SK-N-SH (cell line): ENCODE measurements at regions not wholly inside any gene's neighbourhood (a gene's known extent, or its start where the extent isn't known, plus 50 kb on each side); places are given as distances from the start of the nearest gene placed in this dataset.
"Not testable (repeated sequence)": the region's sequence is repeated elsewhere in the genome, so short reads cannot be mapped to it uniquely, and the experiment has no call there.

Source experiments
- CTCF ChIA-PET: fragments of 300-600, 350-600 bp; formaldehyde crosslinking; extraction: SDS; loops from one replicate; lab custom pipeline; 2021; lab: Yijun Ruan, JAX
- POLR2A ChIA-PET: fragments of 350-600 bp; sonication (Branson Sonifier 250); formaldehyde crosslinking; extraction: SDS; loops from one replicate; lab custom pipeline; 2020; ENCODE audit warnings: antibody characterized with exemption, inconsistent platforms; lab: Yijun Ruan, JAX
- DNase-seq: peaks from one replicate; pipeline ENCODE4 v3.0.0; 2012
- H2AFZ ChIP-seq: fragments of 200-600 bp; sonication (generic); 2 replicates; pipeline ENCODE4 v1.8.1; 2016; ENCODE audit warnings: antibody characterized with exemption, mild to moderate bottlenecking, low read depth
- H3F3A ChIP-seq: fragments of 200-600 bp; sonication (generic); replicated peaks from 2 replicates; pipeline ENCODE3; 2016; ENCODE audit warnings: antibody characterized with exemption, mild to moderate bottlenecking; ENCODE audit not compliant: insufficient read depth
- H3K27ac ChIP-seq, 2 experiments: fragments of 200-500 bp in 1 of 2; fragments of 200-600 bp in 1 of 2; sonication (Bioruptor generic) in 1 of 2; sonication (generic), shearing (Covaris generic) in 1 of 2; 2 replicates each; pipeline versions ENCODE4 v1.5.1 to v1.6.1; 2014 to 2016; ENCODE audit warnings: low read depth in 2 of 2, inconsistent platforms in 1 of 2, low read length in 1 of 2, mild to moderate bottlenecking in 1 of 2, mixed read lengths in 1 of 2
- H3K27me3 ChIP-seq: fragments of 200-600 bp; sonication (generic), shearing (Covaris generic); 2 replicates; pipeline ENCODE4 v1.6.1; 2016; ENCODE audit warnings: mixed run types; ENCODE audit not compliant: insufficient read depth
- H3K36me3 ChIP-seq, 2 experiments: fragments of 200-500 bp in 1 of 2; fragments of 200-600 bp in 1 of 2; sonication (Bioruptor generic) in 1 of 2; sonication (generic) in 1 of 2; replicated peaks in 1 of 2; 2 replicates each; pipeline versions ENCODE3 to v1.5.1; 2014 to 2016; ENCODE audit warnings: low read length in 1 of 2, mild to moderate bottlenecking in 1 of 2; ENCODE audit not compliant: insufficient read depth in 2 of 2, control insufficient read depth in 1 of 2
- H3K4me1 ChIP-seq, 2 experiments: fragments of 200-500 bp in 1 of 2; fragments of 200-600 bp in 1 of 2; sonication (Bioruptor generic) in 1 of 2; sonication (generic), shearing (Covaris generic) in 1 of 2; 2 replicates each; pipeline versions ENCODE4 v1.5.1 to v1.6.1; 2014 to 2016; ENCODE audit warnings: low read depth in 1 of 2, low read length in 1 of 2, mixed run types in 1 of 2; ENCODE audit not compliant: insufficient read depth in 2 of 2, control insufficient read depth in 1 of 2
- H3K4me2 ChIP-seq: fragments of 200-600 bp; sonication (generic), shearing (Covaris generic); 2 replicates; pipeline ENCODE4 v1.6.1; 2017; ENCODE audit warnings: mixed run types
- H3K4me3 ChIP-seq, 2 experiments: fragments of 200-500 bp in 1 of 2; fragments of 200-600 bp in 1 of 2; sonication (Bioruptor generic) in 1 of 2; sonication (generic), shearing (Covaris generic) in 1 of 2; 2 replicates each; pipeline versions ENCODE4 v1.5.1 to v1.8.1; 2014 to 2016; ENCODE audit warnings: low read depth in 2 of 2, inconsistent platforms in 1 of 2, low read length in 1 of 2, mild to moderate bottlenecking in 1 of 2, mixed read lengths in 1 of 2, moderate library complexity in 1 of 2
- H3K79me2 ChIP-seq: fragments of 200-600 bp; sonication (generic); 2 replicates; pipeline ENCODE4 v1.8.1; 2017; ENCODE audit warnings: mild to moderate bottlenecking; ENCODE audit not compliant: insufficient read depth
- H3K9ac ChIP-seq: fragments of 200-600 bp; sonication (generic); 2 replicates; pipeline ENCODE4 v1.6.1; 2017; ENCODE audit warnings: mixed run types
- H3K9me2 ChIP-seq: fragments of 200-600 bp; sonication (generic); 2 replicates; pipeline ENCODE4 v1.6.1; 2017; ENCODE audit warnings: mixed run types
- H3K9me3 ChIP-seq: fragments of 200-600 bp; sonication (generic); 2 replicates; pipeline ENCODE4 v1.6.1; 2017; ENCODE audit warnings: mixed run types, mild to moderate bottlenecking, moderate library complexity
- H4K20me1 ChIP-seq: fragments of 200-600 bp; sonication (generic); 2 replicates; pipeline ENCODE4 v1.6.1; 2017; ENCODE audit warnings: mild to moderate bottlenecking, mixed run types; ENCODE audit not compliant: insufficient read depth
- CHD2 ChIP-seq: fragments of 150-350 bp; IDR thresholded peaks from 2 replicates; pipeline ENCODE4 v1.6.1; 2018; ENCODE audit warnings: low read length; ENCODE audit not compliant: partially characterized antibody
- ELF1 ChIP-seq: IDR thresholded peaks from 2 replicates; pipeline ENCODE4 v1.4.0; 2012
- EP300 ChIP-seq, 2 experiments: IDR thresholded peaks; 2 replicates each; pipeline versions ENCODE4 v1.4.0 to v1.6.1; 2012; ENCODE audit warnings: borderline replicate concordance in 1 of 2, low read depth in 1 of 2, low read length in 1 of 2
- FOSL2 ChIP-seq: IDR thresholded peaks from 2 replicates; pipeline ENCODE4 v1.4.0; 2012; ENCODE audit warnings: low read depth, mild to moderate bottlenecking, moderate library complexity, borderline replicate concordance
- FOXJ3 ChIP-seq: sonication (generic); formaldehyde crosslinking; IDR thresholded peaks from 2 replicates; pipeline ENCODE4 v1.5.1; 2020; ENCODE audit warnings: mild to moderate bottlenecking, missing genetic modification reagents
- GATA2 ChIP-seq: sonication (generic); formaldehyde crosslinking; IDR thresholded peaks from 2 replicates; pipeline ENCODE4 v1.5.0; 2020; ENCODE audit warnings: mild to moderate bottlenecking, missing genetic modification reagents
- NRF1 ChIP-seq: IDR thresholded peaks from 2 replicates; pipeline ENCODE4 v1.6.1; 2012; ENCODE audit warnings: low read depth, mild to moderate bottlenecking, low read length
- RAD21 ChIP-seq: IDR thresholded peaks from 2 replicates; pipeline ENCODE4 v1.6.1; 2012; ENCODE audit warnings: mild to moderate bottlenecking, low read length
- RCOR1 ChIP-seq: fragments of 150-350 bp; IDR thresholded peaks from 2 replicates; pipeline ENCODE4 v1.6.1; 2017; ENCODE audit warnings: antibody characterized with exemption, low read length
- RXRA ChIP-seq: IDR thresholded peaks from 2 replicates; pipeline ENCODE4 v1.4.0; 2012; ENCODE audit warnings: low read depth, mild to moderate bottlenecking, borderline replicate concordance
- TCF12 ChIP-seq: IDR thresholded peaks from 2 replicates; pipeline ENCODE4 v1.4.0; 2012
- TEAD4 ChIP-seq: IDR thresholded peaks from 2 replicates; pipeline ENCODE4 v1.4.0; 2012; ENCODE audit warnings: mild to moderate bottlenecking, borderline replicate concordance; ENCODE audit not compliant: insufficient read depth
- USF2 ChIP-seq: fragments of 150-350 bp; IDR thresholded peaks from 2 replicates; pipeline ENCODE4 v1.6.1; 2017; ENCODE audit warnings: antibody characterized with exemption, low read length, low read depth, borderline replicate concordance
- YY1 ChIP-seq: IDR thresholded peaks from 2 replicates; pipeline ENCODE4 v1.4.0; 2012; ENCODE audit warnings: low read depth, mild to moderate bottlenecking
- WGBS: methylation state at CpG from one replicate; pipeline ENCODE4 v1.1.6; 2017; ENCODE audit warnings: low lambda C conversion rate; 5-methylcytosine and 5-hydroxymethylcytosine counted together
- TF ChIP-seq, protein P1 (sequence below): fragments of 200-600 bp; sonication (generic); IDR thresholded peaks from 2 replicates; pipeline ENCODE4 v1.6.1; 2017; ENCODE audit warnings: antibody characterized with exemption, mild to moderate bottlenecking, moderate library complexity

DNA sequence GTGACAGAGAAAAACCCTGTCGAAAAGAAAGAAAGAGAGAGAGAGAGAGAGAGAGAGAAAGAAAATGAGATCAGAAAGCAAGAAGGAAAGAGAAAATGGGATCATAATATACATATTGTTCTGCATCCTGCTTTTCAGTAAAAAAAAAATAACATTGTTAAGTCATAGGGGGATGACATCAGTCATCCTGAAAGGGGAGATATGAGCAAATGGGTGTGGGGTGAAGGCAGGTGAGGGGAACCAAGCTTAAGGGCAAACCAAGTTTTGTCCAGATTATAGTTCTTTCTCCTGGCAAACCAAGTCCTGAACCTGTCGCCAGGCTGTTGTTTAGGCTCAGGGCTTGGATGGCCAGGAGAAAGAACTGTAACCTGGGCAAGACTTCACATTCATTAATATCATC lies 92.6 kb upstream of the TMTC4 start:
- Histone ChIP-seq H4K20me1 (no peaks in the 10 kb centered on the region), H3K9me2 (no peaks in the 10 kb centered on the region), H3K9ac (no peak overlapping the region), H3K27me3 (no peaks in the 10 kb centered on the region), H3F3A (no peaks in the 10 kb centered on the region), H3K4me2 (no peak overlapping the region), H3K36me3 (no peaks in the 10 kb centered on the region), H3K27ac (no peak overlapping the region), H3K9me3 (no peaks in the 10 kb centered on the region), H3K4me1 (peaks cover 0 to 5% of the 10 kb centered on the region in 2 experiments; a peak in 1 of 4 replicates), H2AFZ (no peak overlapping the region), H3K79me2 (no peaks in the 10 kb centered on the region), H3K4me3 (no peak overlapping the region)
- no peak for TF ChIP-seq EP300 (IDR thresholded peaks at IDR 0.05; ENCODE audit: borderline replicate concordance in 1 of 2, low read depth in 1 of 2, low read length in 1 of 2)
- no peak for TF ChIP-seq TEAD4
- 54% methylated on average over 2 of the region's 2 CpGs for WGBS
- DNase-seq: no peak
- ChIA-PET CTCF (interaction anchor here (1.1 kb wide), 1 partner anchor 12 kb away, joined by 3 read pairs; no protein-coding TSS in a partner anchor), POLR2A (no interaction called here)

- POLR2A ChIA-PET: not testable (repeated sequence)
Measured at GRCh38 chr13:100766570-100766969, 92.0 kb upstream of the TMTC4 start.

GRCh38 chr13:100764937-100765336 lies 90.3 kb upstream of the TMTC4 start:
- TF ChIP-seq FOSL2: no peak
- no peak for TF ChIP-seq GATA2
- TF ChIP-seq, protein P1, sequence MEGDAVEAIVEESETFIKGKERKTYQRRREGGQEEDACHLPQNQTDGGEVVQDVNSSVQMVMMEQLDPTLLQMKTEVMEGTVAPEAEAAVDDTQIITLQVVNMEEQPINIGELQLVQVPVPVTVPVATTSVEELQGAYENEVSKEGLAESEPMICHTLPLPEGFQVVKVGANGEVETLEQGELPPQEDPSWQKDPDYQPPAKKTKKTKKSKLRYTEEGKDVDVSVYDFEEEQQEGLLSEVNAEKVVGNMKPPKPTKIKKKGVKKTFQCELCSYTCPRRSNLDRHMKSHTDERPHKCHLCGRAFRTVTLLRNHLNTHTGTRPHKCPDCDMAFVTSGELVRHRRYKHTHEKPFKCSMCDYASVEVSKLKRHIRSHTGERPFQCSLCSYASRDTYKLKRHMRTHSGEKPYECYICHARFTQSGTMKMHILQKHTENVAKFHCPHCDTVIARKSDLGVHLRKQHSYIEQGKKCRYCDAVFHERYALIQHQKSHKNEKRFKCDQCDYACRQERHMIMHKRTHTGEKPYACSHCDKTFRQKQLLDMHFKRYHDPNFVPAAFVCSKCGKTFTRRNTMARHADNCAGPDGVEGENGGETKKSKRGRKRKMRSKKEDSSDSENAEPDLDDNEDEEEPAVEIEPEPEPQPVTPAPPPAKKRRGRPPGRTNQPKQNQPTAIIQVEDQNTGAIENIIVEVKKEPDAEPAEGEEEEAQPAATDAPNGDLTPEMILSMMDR: no peak
- TF ChIP-seq FOXJ3 (CRISPR knock-in tag): no peak
- no peak for TF ChIP-seq ELF1
- no peak for TF ChIP-seq NRF1
- TF ChIP-seq TCF12: no peak
- no peak for TF ChIP-seq EP300 (IDR thresholded peaks at IDR 0.05; ENCODE audit: borderline replicate concordance in 1 of 2, low read depth in 1 of 2, low read length in 1 of 2)
- no peak for TF ChIP-seq RAD21
- TF ChIP-seq YY1: no peak
- no peak for TF ChIP-seq CHD2
- no peak for TF ChIP-seq USF2
- TF ChIP-seq RXRA: no peak
- TF ChIP-seq RCOR1: no peak
- no peaks in the 10 kb centered on the region for H3K9me2 ChIP-seq
- H2AFZ ChIP-seq: no peak overlapping the region
- POLR2A ChIA-PET: no interaction called here
- no peak overlapping the region for H3K27ac ChIP-seq
- no peak overlapping the region for H3K9ac ChIP-seq
- 75% methylated on average over 9 of the region's 9 CpGs for WGBS
- no peaks in the 10 kb centered on the region for H3K27me3 ChIP-seq
- H3F3A ChIP-seq: no peaks in the 10 kb centered on the region
- no peak for DNase-seq
- no peak overlapping the region for H3K4me3 ChIP-seq
- H3K79me2 ChIP-seq: no peaks in the 10 kb centered on the region
- H3K4me1 ChIP-seq: peaks cover 0 to 5% of the 10 kb centered on the region in 2 experiments; a peak in 1 of 4 replicates
- H3K9me3 ChIP-seq: no peaks in the 10 kb centered on the region
- CTCF ChIA-PET: interaction anchor here (1.4 kb wide), 1 partner anchor 13 kb away, joined by 5 read pairs; no protein-coding TSS in a partner anchor
- H3K36me3 ChIP-seq: no peaks in the 10 kb centered on the region
- H4K20me1 ChIP-seq: no peaks in the 10 kb centered on the region
- no peak overlapping the region for H3K4me2 ChIP-seq

More at GRCh38 chr13:100766570-100766969, 92.0 kb upstream of the TMTC4 start:
- H2AFZ ChIP-seq, H3K9ac ChIP-seq, H3K9me2 ChIP-seq, H3K4me1 ChIP-seq, H3K4me2 ChIP-seq, H3K79me2 ChIP-seq, H3K27ac ChIP-seq, H3F3A ChIP-seq, DNase-seq, H3K9me3 ChIP-seq, CTCF ChIA-PET, H3K4me3 ChIP-seq, H3K36me3 ChIP-seq, H4K20me1 ChIP-seq, H3K27me3 ChIP-seq: not testable (repeated sequence)
- 73% methylated on average over 4 of the region's 4 CpGs for WGBS

DNA sequence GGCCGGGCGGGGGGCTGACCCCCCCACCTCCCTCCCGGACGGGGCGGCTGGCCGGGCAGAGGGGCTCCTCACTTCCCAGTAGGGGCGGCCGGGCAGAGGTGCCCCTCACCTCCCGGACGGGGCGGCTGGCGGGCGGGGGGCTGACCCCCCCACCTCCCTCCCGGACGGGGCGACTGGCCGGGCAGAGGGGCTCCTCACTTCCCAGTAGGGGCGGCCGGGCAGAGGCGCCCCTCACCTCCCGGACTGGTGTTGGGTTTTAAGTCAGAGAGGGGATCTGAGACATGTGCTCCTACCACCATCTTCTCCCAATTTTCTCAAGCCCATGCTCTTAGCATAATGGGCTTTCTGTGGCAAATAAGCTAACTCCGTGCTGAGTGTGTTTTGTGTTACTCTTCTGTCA lies 87.5 kb upstream of the TMTC4 start:
- H3K9me3 ChIP-seq, H3K27me3 ChIP-seq, DNase-seq, H3K79me2 ChIP-seq, H3K9me2 ChIP-seq, H3K4me1 ChIP-seq, H3K36me3 ChIP-seq, CTCF ChIA-PET, H3K9ac ChIP-seq, H2AFZ ChIP-seq, H3K27ac ChIP-seq, POLR2A ChIA-PET, H3K4me3 ChIP-seq, H3K4me2 ChIP-seq, H4K20me1 ChIP-seq, H3F3A ChIP-seq: not testable (repeated sequence)
- 63% methylated on average over 2 of the region's 22 CpGs for WGBS
